ENCODE measurements at regions not wholly inside any gene's neighbourhood (a gene's known extent, or its start where the extent isn't known, plus 50 kb on each side); places are given as distances from the start of the nearest gene placed in this dataset.

- no peak for DNase-seq
- intact Hi-C loops (cut with micrococcal nuclease) = no loop called here
- Mint-ChIP-seq H3K27ac (no peak overlapping the region), H3K4me1 (no peaks in the 10 kb centered on the region), H3K9me3 (ENCODE audit: insufficient read depth) (peaks cover 15% of the 10 kb centered on the region), H3K4me3 (no peak overlapping the region), H3K27me3 (peaks cover 7% of the 10 kb centered on the region)
- no peak overlapping the region for H3K27ac ChIP-seq (ENCODE audit: low read length in 2 of 2)
- ChIA-PET POLR2A (no interaction called here), CTCF (no interaction called here)
- H4K20me1 ChIP-seq (ENCODE audit: control insufficient read depth, insufficient read depth, low read length, poor library complexity, severe bottlenecking) = no peaks in the 10 kb centered on the region
- no peaks in the 10 kb centered on the region for H3K4me1 ChIP-seq (ENCODE audit: control insufficient read depth in 2 of 2, insufficient read depth in 2 of 2, low read length in 2 of 2)
- H2AFZ ChIP-seq (ENCODE audit: insufficient read depth, low read depth, low read length, poor library complexity, severe bottlenecking) = no peak overlapping the region
- no peaks in the 10 kb centered on the region for H3K36me3 ChIP-seq (replicated peaks in 1 of 2; ENCODE audit: control extremely low read depth in 1 of 2, control insufficient read depth in 1 of 2, extremely low read depth in 1 of 2, insufficient read depth in 2 of 2, low read length in 1 of 2)
- 85% methylated on average over 11 of the region's 12 CpGs for WGBS (ENCODE audit: insufficient coverage)
- H3K4me2 ChIP-seq (replicated peaks; ENCODE audit: low read depth, low read length, poor library complexity, severe bottlenecking) = no peak overlapping the region
- H3K27me3 ChIP-seq (replicated peaks in 1 of 4; ENCODE audit: control extremely low read depth in 1 of 4, control insufficient read depth in 3 of 4, insufficient read depth in 4 of 4, low read length in 3 of 4) = peaks cover 0 to 2% (median 1%) of the 10 kb centered on the region in 4 experiments
- TF ChIP-seq EZH2 (IDR thresholded peaks at IDR 0.05; ENCODE audit: borderline replicate concordance, insufficient read depth, low read depth, low read length, poor library complexity, severe bottlenecking) (no peak), CTCF (IDR thresholded peaks at IDR 0.05) (no peak)
- H3K9ac ChIP-seq (ENCODE audit: low read length) = no peak overlapping the region
- ATAC-seq (ENCODE audit: low read depth) = no peak
- no peaks in the 10 kb centered on the region for H3K79me2 ChIP-seq (ENCODE audit: control insufficient read depth, insufficient read depth, low read length)
- H3K4me3 ChIP-seq (ENCODE audit: control extremely low read depth in 1 of 5, extremely low read depth in 1 of 5, insufficient read depth in 1 of 5, low read depth in 2 of 5, low read length in 4 of 5) = no peak overlapping the region
- peaks cover 0 to 20% (median 5%) of the 10 kb centered on the region in 3 donors for H3K9me3 ChIP-seq (ENCODE audit: control extremely low read depth in 1 of 3, control insufficient read depth in 2 of 3, insufficient read depth in 1 of 3, low read length in 2 of 3)
These were observed 70.1 kb downstream of the NPTX2 start for GRCh38 chr7:98687111-98687751.

GRCh38 chr7:98691619-98692018 lies 74.5 kb downstream of the NPTX2 start:
- intact Hi-C loops (cut with micrococcal nuclease) = no loop called here
- Histone ChIP-seq H4K20me1 (ENCODE audit: control insufficient read depth, insufficient read depth, low read length, poor library complexity, severe bottlenecking) (no peaks in the 10 kb centered on the region), H3K4me3 (ENCODE audit: control extremely low read depth in 1 of 5, extremely low read depth in 1 of 5, insufficient read depth in 1 of 5, low read depth in 2 of 5, low read length in 4 of 5) (no peak overlapping the region), H3K4me1 (ENCODE audit: control insufficient read depth in 2 of 2, insufficient read depth in 2 of 2, low read length in 2 of 2) (no peaks in the 10 kb centered on the region), H3K27me3 (replicated peaks in 1 of 4; ENCODE audit: control extremely low read depth in 1 of 4, control insufficient read depth in 3 of 4, insufficient read depth in 4 of 4, low read length in 3 of 4) (no peaks in the 10 kb centered on the region), H3K79me2 (ENCODE audit: control insufficient read depth, insufficient read depth, low read length) (no peaks in the 10 kb centered on the region), H3K9ac (ENCODE audit: low read length) (no peak overlapping the region), H3K27ac (ENCODE audit: low read length in 2 of 2) (no peak overlapping the region), H2AFZ (ENCODE audit: insufficient read depth, low read depth, low read length, poor library complexity, severe bottlenecking) (no peak overlapping the region), H3K4me2 (replicated peaks; ENCODE audit: low read depth, low read length, poor library complexity, severe bottlenecking) (no peak overlapping the region), H3K9me3 (ENCODE audit: control extremely low read depth in 1 of 3, control insufficient read depth in 2 of 3, insufficient read depth in 1 of 3, low read length in 2 of 3) (peaks cover 0 to 23% (median 5%) of the 10 kb centered on the region in 3 donors), H3K36me3 (replicated peaks in 1 of 2; ENCODE audit: control extremely low read depth in 1 of 2, control insufficient read depth in 1 of 2, extremely low read depth in 1 of 2, insufficient read depth in 2 of 2, low read length in 1 of 2) (no peaks in the 10 kb centered on the region)
- TF ChIP-seq EZH2 (IDR thresholded peaks at IDR 0.05; ENCODE audit: borderline replicate concordance, insufficient read depth, low read depth, low read length, poor library complexity, severe bottlenecking) (no peak), CTCF (IDR thresholded peaks at IDR 0.05) (no peak)
- DNase-seq = no peak
- POLR2A ChIA-PET = no interaction called here
- CTCF ChIA-PET = no interaction called here
- ATAC-seq (ENCODE audit: low read depth) = no peak
- Mint-ChIP-seq H3K4me3 (no peak overlapping the region), H3K27me3 (peaks cover 8% of the 10 kb centered on the region), H3K4me1 (no peaks in the 10 kb centered on the region), H3K27ac (no peak overlapping the region), H3K9me3 (ENCODE audit: insufficient read depth) (peaks cover 21% of the 10 kb centered on the region)
- WGBS (ENCODE audit: insufficient coverage) = 100% methylated on average over 2 of the region's 4 CpGs
